ENCODE measurements at regions not wholly inside any gene's neighbourhood (a gene's known extent, or its start where the extent isn't known, plus 50 kb on each side); places are given as distances from the start of the nearest gene placed in this dataset.

GRCh38 chr4:125808022-125808421 lies 493.3 kb downstream of the FAT4 start:
- TF ChIP-seq POLR2A (IDR thresholded peaks at IDR 0.05) = no peak
- no peak for TF ChIP-seq CTCF (IDR thresholded peaks at IDR 0.05)
- no peak for TF ChIP-seq EP300 (IDR thresholded peaks at IDR 0.05)
- TF ChIP-seq POLR2AphosphoS5 (IDR thresholded peaks at IDR 0.05) = no peak
